Mesothelial cell of epicardium (in vitro differentiated cells): ENCODE measurements at regions not wholly inside any gene's neighbourhood (a gene's known extent, or its start where the extent isn't known, plus 50 kb on each side); places are given as distances from the start of the nearest gene placed in this dataset.

ENCODE experiments used
- DNase-seq, 2 experiments: peaks; one replicate each; pipeline ENCODE4 v3.0.0; 2021; ENCODE audit warnings: low spot score in 2 of 2; ENCODE audit not compliant: unreplicated experiment in 2 of 2
- H3K27ac Mint-ChIP-seq: 2 replicates; pipeline ENCODE4 v1.8.0; 2021; ENCODE audit warnings: mixed read lengths
- H3K27me3 Mint-ChIP-seq: 2 replicates; pipeline ENCODE4 v1.8.0; 2021; ENCODE audit warnings: low read depth, mixed read lengths
- H3K36me3 Mint-ChIP-seq: 2 replicates; pipeline ENCODE4 v1.8.0; 2021; ENCODE audit warnings: mixed read lengths
- H3K4me1 Mint-ChIP-seq: 2 replicates; pipeline ENCODE4 v1.8.0; 2021; ENCODE audit warnings: mixed read lengths
- H3K4me3 Mint-ChIP-seq: 2 replicates; pipeline ENCODE4 v1.8.0; 2021; ENCODE audit warnings: mild to moderate bottlenecking, moderate library complexity, mixed read lengths
- H3K9me3 Mint-ChIP-seq: 2 replicates; pipeline ENCODE4 v1.8.0; 2021; ENCODE audit warnings: mixed read lengths
- TF ChIP-seq, protein P1 (sequence below): fragments of 200-600 bp; sonication (generic); IDR thresholded peaks from one replicate; pipeline ENCODE4 v1.5.0; 2021; ENCODE audit warnings: antibody characterized with exemption; ENCODE audit not compliant: unreplicated experiment

GRCh38 chr6:140050101-140050995 lies 675.9 kb upstream of the CITED2 start:
- no peak overlapping the region for H3K27ac Mint-ChIP-seq
- DNase-seq, result no peak
- H3K4me1 Mint-ChIP-seq, result peaks cover 50% of the 10 kb centered on the region
- H3K4me3 Mint-ChIP-seq, result no peak overlapping the region
- H3K9me3 Mint-ChIP-seq, result peaks cover 5% of the 10 kb centered on the region
- H3K27me3 Mint-ChIP-seq, result no peaks in the 10 kb centered on the region
- no peaks in the 10 kb centered on the region for H3K36me3 Mint-ChIP-seq
- TF ChIP-seq, protein P1, sequence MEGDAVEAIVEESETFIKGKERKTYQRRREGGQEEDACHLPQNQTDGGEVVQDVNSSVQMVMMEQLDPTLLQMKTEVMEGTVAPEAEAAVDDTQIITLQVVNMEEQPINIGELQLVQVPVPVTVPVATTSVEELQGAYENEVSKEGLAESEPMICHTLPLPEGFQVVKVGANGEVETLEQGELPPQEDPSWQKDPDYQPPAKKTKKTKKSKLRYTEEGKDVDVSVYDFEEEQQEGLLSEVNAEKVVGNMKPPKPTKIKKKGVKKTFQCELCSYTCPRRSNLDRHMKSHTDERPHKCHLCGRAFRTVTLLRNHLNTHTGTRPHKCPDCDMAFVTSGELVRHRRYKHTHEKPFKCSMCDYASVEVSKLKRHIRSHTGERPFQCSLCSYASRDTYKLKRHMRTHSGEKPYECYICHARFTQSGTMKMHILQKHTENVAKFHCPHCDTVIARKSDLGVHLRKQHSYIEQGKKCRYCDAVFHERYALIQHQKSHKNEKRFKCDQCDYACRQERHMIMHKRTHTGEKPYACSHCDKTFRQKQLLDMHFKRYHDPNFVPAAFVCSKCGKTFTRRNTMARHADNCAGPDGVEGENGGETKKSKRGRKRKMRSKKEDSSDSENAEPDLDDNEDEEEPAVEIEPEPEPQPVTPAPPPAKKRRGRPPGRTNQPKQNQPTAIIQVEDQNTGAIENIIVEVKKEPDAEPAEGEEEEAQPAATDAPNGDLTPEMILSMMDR, result no peak

- TF ChIP-seq, protein P1, result no peak
- Mint-ChIP-seq H3K27ac (no peak overlapping the region), H3K36me3 (no peaks in the 10 kb centered on the region), H3K4me3 (no peak overlapping the region), H3K27me3 (no peaks in the 10 kb centered on the region), H3K9me3 (peaks cover 5% of the 10 kb centered on the region), H3K4me1 (peaks cover 50% of the 10 kb centered on the region)
- DNase-seq, result no peak
These were observed 674.8 kb upstream of the CITED2 start for GRCh38 chr6:140049251-140049650.

DNA sequence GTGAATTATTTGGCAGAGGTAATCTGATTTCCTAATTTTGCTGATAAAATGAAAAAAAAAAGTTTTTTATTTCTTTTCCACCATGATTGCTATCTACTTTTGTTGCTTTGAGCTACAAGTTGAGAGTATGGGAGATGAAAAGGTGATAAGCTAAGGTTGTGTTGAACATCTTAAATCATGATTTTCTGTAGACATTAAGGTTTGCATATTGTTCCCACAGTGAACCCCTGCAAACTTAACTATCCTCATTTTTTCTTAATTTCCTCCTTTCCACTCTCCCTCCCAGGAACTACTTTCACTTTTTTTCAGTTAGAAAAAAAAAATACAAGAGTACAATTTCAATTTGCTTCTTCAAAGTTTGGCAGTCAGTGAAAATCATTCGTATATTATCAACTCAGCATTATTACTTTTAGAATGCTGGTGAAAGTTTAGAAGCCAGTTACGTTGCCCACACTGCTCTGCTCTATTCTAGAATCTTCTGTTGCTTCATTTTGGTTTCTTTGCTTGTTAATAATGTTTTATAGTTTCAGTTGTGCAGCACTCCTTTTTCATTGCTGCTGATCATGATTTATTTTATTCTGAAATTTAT lies 673.8 kb upstream of the CITED2 start:
- peaks cover 5% of the 10 kb centered on the region for H3K9me3 Mint-ChIP-seq
- TF ChIP-seq, protein P1, result no peak
- H3K36me3 Mint-ChIP-seq, result no peaks in the 10 kb centered on the region
- DNase-seq, result no peak
- no peak overlapping the region for H3K27ac Mint-ChIP-seq
- no peaks in the 10 kb centered on the region for H3K27me3 Mint-ChIP-seq
- H3K4me1 Mint-ChIP-seq, result peaks cover 55% of the 10 kb centered on the region
- H3K4me3 Mint-ChIP-seq, result no peak overlapping the region

GRCh38 chr6:140047321-140047720 lies 672.9 kb upstream of the CITED2 start:
- H3K27ac Mint-ChIP-seq, result no peak overlapping the region
- H3K36me3 Mint-ChIP-seq, result no peaks in the 10 kb centered on the region
- peaks cover 47% of the 10 kb centered on the region for H3K4me1 Mint-ChIP-seq
- no peak for DNase-seq
- H3K4me3 Mint-ChIP-seq, result no peak overlapping the region
- TF ChIP-seq, protein P1, result no peak
- peaks cover 5% of the 10 kb centered on the region for H3K9me3 Mint-ChIP-seq
- H3K27me3 Mint-ChIP-seq, result no peaks in the 10 kb centered on the region

- H3K4me1 Mint-ChIP-seq, result peaks cover 44% of the 10 kb centered on the region
- H3K27me3 Mint-ChIP-seq, result no peaks in the 10 kb centered on the region
- peaks cover 5% of the 10 kb centered on the region for H3K9me3 Mint-ChIP-seq
- no peak for DNase-seq
- H3K4me3 Mint-ChIP-seq, result no peak overlapping the region
- H3K36me3 Mint-ChIP-seq, result no peaks in the 10 kb centered on the region
- TF ChIP-seq, protein P1, result no peak
- H3K27ac Mint-ChIP-seq, result no peak overlapping the region
These were observed 671.7 kb upstream of the CITED2 start for GRCh38 chr6:140046016-140046632.
